A172 (cell line): ENCODE measurements at regions not wholly inside any gene's neighbourhood (a gene's known extent, or its start where the extent isn't known, plus 50 kb on each side); places are given as distances from the start of the nearest gene placed in this dataset.

Experiments used
- DNase-seq: peaks from one replicate; pipeline ENCODE4 v3.0.0-alpha.2; 2015; ENCODE audit warnings: low spot score

GRCh38 chr6:19734519-19734918 lies 102.7 kb upstream of the ID4 start:
- no peak for DNase-seq

- DNase-seq, result no peak
These were observed 101.1 kb upstream of the ID4 start for GRCh38 chr6:19736066-19736465.

- no peak for DNase-seq
These were observed 99.2 kb upstream of the ID4 start for GRCh38 chr6:19738010-19738409.

GRCh38 chr6:19749722-19750121 lies 87.4 kb upstream of the ID4 start:
- DNase-seq, result no peak

- no peak for DNase-seq
These were observed 84.4 kb upstream of the ID4 start for GRCh38 chr6:19752746-19753145.

GRCh38 chr6:19753826-19754225 lies 83.3 kb upstream of the ID4 start:
- DNase-seq, result no peak

GRCh38 chr6:19754686-19755085 lies 82.5 kb upstream of the ID4 start:
- no peak for DNase-seq

- DNase-seq, result no peak
These were observed 82.0 kb upstream of the ID4 start for GRCh38 chr6:19755181-19755580.

GRCh38 chr6:19757036-19757435 lies 80.1 kb upstream of the ID4 start:
- DNase-seq, result peak; percentile 64

GRCh38 chr6:19759117-19759880 lies 77.9 kb upstream of the ID4 start:
- peak; percentile 89 for DNase-seq

GRCh38 chr6:19761121-19761520 lies 76.0 kb upstream of the ID4 start:
- no peak for DNase-seq

- peak; percentile 11 for DNase-seq
These were observed 65.3 kb upstream of the ID4 start for GRCh38 chr6:19771753-19772336.

- DNase-seq, result no peak
These were observed 64.3 kb upstream of the ID4 start for GRCh38 chr6:19772891-19773290.

- DNase-seq, result no peak
These were observed 55.9 kb upstream of the ID4 start for GRCh38 chr6:19781269-19781668.

GRCh38 chr6:19782588-19782987 lies 54.6 kb upstream of the ID4 start:
- DNase-seq, result no peak
